GM15510 (cell line): ENCODE measurements at regions not wholly inside any gene's neighbourhood (a gene's known extent, or its start where the extent isn't known, plus 50 kb on each side); places are given as distances from the start of the nearest gene placed in this dataset.

Experiments
- POLR2A ChIP-seq: IDR thresholded peaks from 3 replicates; pipeline ENCODE4 v1.6.1; 2011; ENCODE audit warnings: borderline replicate concordance; ENCODE audit not compliant: insufficient read length; ENCODE audit errors: extremely low read depth

DNA sequence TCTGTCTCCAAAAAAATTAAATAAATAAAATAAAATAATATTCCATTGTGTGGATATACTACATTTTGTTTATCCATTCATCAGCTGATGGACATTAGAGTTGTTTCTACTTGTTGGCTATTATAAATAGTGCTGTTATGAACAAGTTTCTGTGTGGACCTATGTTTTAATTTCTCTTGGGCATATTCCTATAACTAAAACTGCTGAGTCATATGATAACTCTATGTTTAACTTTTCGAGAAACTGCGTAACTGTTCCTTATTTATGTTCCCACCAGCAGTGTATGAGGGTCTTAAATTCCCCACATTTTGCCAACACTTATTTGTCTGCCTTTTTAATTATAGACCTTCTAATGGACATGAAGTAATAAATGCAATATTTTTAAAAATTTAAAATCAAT, 80.0 kb upstream of the XIST start:
- no peak for TF ChIP-seq POLR2A

DNA sequence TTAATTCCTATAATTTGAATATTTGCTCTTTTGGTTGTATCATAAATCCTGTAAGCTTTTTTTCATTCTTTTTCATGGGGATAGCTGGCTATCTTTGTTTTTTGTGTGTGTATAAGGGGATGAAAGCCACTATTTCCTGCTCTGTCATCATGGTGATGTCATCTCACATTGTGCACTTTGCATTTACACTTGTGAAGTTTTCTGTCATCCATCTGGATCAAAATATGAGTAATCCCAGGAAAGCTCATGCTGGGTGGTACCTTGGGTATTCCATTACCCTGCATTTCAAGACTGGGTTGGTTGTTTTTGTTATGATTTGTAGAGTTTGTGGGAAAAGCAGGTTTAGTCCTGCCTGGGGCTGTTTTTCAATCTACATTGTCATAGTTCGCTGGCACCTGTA, 77.8 kb upstream of the XIST start:
- TF ChIP-seq POLR2A: no peak

DNA sequence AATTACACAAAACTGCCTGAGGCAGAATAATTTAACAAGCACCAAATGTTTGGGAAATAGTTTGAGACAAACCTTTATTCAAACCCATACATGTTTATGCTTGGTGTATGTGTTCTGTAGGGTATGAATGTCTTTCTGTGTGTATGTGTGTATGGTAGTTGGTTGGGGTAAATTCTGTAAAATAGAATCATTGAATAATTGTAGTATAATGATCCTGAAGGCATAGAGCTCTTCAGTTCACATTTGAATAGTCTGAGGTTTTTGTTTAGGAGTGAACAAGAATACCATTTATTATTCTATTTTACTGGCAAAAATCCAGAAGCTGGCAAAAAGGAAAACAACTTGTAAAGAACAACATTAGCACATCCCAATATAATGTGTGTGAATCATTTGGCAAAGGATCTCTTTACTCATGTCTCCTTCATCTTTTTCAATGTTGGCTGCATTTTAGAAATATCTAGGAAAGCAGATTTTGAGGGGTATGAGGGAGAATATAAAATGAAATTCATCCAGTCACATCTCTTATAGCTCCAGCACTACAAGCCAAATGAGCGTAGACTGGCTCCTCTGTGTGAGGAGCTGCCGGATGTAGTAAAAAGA, 70.4 kb upstream of the XIST start:
- TF ChIP-seq POLR2A: no peak

DNA sequence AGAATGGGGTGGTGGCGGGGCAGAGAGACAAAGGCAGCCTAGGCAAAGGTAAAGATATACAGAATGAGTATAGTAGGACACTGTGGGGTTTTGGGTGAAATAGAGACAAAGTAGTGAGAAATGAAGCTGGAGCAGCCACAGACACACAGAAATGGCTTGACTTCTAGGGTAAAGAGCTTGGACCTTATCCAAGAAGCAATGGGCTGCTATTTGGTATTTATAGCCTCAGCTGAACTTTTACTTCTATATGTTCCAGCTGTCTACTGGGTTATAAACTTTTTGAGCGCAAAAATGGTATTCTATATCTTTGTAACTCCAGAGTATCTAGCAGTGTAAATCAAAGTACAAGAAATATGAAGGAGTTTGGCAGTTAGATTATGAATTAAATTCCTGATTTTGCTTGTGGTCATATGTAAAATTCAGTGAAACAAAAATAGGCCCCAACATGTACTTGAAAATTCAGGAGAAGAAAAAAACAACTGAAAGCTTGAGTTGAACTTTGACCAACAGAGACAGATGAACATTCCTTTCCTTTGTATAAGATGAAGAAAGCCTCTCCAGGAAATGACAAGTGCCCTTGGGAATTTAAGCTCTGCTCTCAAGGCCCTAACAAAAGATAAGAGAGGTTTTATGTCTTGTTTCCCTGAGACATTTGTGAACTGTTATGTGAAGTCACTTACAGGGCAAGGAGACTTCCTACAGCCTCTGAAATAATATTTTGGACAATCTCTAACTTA, 64.6 kb upstream of the XIST start:
- no peak for TF ChIP-seq POLR2A

DNA sequence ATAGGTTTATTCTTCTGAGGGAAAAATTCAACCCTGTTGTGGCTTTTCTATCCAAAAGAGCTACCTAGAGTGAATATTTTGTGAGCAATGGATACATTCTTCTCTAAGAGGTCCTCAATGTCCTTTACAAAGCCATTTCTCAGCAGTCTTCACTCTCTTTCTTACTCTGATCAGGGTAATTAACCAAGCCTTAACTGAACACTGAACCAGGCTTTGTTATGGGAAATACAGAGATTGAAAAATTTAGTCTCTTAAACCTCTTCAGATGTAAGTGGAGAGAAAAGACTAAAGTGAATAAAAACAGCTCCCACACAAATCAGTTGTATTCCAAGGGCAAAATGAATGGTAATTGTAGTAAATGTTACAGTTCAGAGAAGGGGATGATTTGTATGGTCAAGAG, 64.0 kb upstream of the XIST start:
- no peak for TF ChIP-seq POLR2A

DNA sequence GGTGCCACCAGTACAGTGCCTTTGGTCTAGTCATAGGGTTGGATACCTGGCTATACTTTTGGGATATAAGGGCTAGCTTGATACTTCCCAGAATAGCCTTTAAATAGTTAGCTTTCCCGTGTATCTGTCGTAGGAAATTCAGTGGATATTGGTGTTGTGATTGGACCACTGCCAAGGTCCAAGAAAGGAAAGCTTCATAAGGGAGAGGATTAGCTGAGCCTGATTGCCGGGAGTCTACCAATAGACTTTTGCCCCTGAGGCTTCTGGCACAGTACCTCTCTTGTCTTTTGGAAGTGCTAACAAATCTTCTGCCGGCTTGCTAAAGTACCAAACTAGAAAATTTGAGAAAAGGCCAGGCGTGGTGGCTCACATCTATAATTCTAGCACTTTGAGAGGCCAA, 61.1 kb upstream of the XIST start:
- no peak for TF ChIP-seq POLR2A

DNA sequence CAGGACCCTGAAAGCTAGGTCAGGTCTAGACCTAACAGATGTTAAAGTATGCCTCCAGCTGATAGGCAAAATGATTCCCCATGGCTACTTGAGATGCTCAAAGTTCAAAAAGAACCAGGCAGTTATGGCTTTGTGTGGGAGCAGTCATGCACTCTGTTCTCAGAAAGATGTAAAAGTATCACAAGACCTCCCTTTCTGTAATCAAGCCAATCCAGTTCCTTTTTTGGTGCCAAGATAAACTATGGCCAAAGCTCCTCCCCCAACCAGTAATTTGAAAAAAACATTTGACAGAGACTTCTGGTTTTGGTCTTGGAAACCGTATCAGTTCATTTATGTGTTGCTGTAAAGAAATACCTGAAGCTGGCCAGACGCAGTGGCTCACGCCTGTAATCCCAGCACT, 51.4 kb upstream of the XIST start:
- TF ChIP-seq POLR2A: no peak
